T-helper 2 cell treated with Interferon-gamma antibody and Interleukin-4, amounts not matched to agents 5 μg/mL and 100 μg/mL, for 36 hours (primary cell): ENCODE measurements at regions not wholly inside any gene's neighbourhood (a gene's known extent, or its start where the extent isn't known, plus 50 kb on each side); places are given as distances from the start of the nearest gene placed in this dataset.
A peak's percentile ranks its signal among the peaks of the same experiment; 100 is the strongest.
"Not testable (repeated sequence)": the region's sequence is repeated elsewhere in the genome, so short reads cannot be mapped to it uniquely, and the experiment has no call there.

ENCODE experiments used
- DNase-seq: peaks from one replicate; pipeline ENCODE4 v3.0.0; 2021; ENCODE audit warnings: low spot score
- H3K27ac Mint-ChIP-seq: one replicate; pipeline ENCODE4 v1.8.0; 2021; ENCODE audit warnings: mild to moderate bottlenecking, mixed read lengths
- H3K27me3 Mint-ChIP-seq: one replicate; pipeline ENCODE4 v1.8.0; 2021; ENCODE audit warnings: low read depth, mixed read lengths
- H3K36me3 Mint-ChIP-seq: one replicate; pipeline ENCODE4 v1.8.0; 2021; ENCODE audit warnings: low read depth, mixed read lengths
- H3K4me1 Mint-ChIP-seq: one replicate; pipeline ENCODE4 v1.8.0; 2021; ENCODE audit warnings: low read depth, mixed read lengths
- H3K4me3 Mint-ChIP-seq: one replicate; pipeline ENCODE4 v1.8.0; 2022; ENCODE audit warnings: mild to moderate bottlenecking, moderate library complexity, mixed read lengths
- H3K9me3 Mint-ChIP-seq: one replicate; pipeline ENCODE4 v1.8.0; 2021; ENCODE audit warnings: mixed read lengths

DNA sequence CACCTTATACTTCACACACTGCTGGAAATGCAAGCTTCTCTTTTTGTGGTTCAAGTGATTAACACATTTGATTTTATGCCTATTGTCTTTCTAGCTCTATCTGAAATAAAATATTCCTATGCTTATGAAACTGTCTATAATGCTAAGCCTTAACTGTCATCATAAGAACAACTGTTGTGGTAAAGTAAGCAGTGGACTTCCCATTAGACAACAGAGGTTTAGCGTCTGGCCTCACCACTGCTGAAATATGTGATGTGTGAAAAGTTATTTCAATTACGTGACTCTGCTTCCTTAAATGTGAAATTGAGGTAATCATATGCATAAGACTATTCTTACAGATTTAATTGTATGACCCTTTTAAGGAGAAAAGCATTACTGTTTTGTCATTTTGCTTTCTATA, 140.2 kb upstream of the LYSMD4 start:
- Mint-ChIP-seq H3K36me3 (no peaks in the 10 kb centered on the region), H3K27me3 (no peaks in the 10 kb centered on the region), H3K27ac (no peak overlapping the region), H3K4me3 (no peak overlapping the region), H3K9me3 (no peaks in the 10 kb centered on the region), H3K4me1 (no peaks in the 10 kb centered on the region)
- no peak for DNase-seq

DNA sequence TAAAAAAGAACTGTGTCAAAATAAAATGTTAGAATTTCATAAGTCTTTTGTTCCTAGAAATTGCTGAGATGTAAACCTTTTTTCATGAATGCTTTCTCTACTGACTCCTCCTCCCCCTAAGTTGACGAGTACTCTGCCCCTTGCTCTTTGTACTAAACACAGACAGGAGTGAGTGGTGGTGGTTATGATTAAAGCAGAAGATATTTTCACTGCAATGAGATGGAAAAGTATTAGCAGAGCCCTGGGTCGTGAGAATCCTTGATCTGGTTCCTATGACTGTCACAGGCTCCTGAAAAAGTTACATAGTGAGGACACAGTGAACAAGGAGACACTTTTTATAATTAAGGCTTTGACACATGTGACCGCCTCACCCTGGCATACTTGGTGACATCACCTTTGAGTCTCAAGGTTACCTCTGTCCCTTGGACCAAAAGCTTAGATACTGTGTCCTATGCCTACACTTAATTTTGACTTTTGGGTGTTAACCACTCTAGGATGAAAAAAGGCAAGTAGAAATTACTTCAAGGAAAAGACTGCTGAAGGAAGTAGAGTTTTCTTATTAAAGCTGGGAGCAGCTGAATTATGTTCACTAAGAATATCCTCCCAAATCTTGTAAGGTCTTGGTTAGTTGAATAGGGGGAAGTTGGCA, 130.4 kb upstream of the LYSMD4 start:
- Mint-ChIP-seq H3K27ac (no peak overlapping the region), H3K36me3 (no peaks in the 10 kb centered on the region)

DNA sequence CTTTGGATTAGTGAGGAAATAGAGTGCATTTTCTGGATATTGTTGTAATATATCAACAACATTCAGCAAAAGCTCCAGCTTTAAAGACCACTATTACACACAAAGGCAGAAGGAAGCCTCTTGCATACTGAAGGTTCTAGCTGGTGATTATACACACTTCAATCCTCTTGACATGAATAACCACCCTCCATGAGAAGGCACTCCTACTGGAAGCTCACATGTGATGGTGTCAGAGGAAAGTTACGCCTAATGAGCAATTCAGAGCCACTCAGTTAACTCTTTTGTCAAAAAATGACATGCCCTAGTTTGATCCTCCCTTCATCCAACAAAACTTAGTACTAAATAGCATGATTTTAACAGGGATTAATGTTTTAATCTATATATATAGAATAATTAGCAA, 124.6 kb upstream of the LYSMD4 start:
- H3K9me3 Mint-ChIP-seq: no peaks in the 10 kb centered on the region
- H3K27ac Mint-ChIP-seq: no peak overlapping the region
- no peaks in the 10 kb centered on the region for H3K36me3 Mint-ChIP-seq
- no peak overlapping the region for H3K4me3 Mint-ChIP-seq
- H3K27me3 Mint-ChIP-seq: no peaks in the 10 kb centered on the region
- DNase-seq: no peak
- H3K4me1 Mint-ChIP-seq: no peaks in the 10 kb centered on the region

More for the DNA sequence above, 130.4 kb upstream of the LYSMD4 start:
- no peaks in the 10 kb centered on the region for H3K4me1 Mint-ChIP-seq
- H3K4me3 Mint-ChIP-seq: no peak overlapping the region
- H3K9me3 Mint-ChIP-seq: no peaks in the 10 kb centered on the region
- no peaks in the 10 kb centered on the region for H3K27me3 Mint-ChIP-seq
- DNase-seq: no peak

DNA sequence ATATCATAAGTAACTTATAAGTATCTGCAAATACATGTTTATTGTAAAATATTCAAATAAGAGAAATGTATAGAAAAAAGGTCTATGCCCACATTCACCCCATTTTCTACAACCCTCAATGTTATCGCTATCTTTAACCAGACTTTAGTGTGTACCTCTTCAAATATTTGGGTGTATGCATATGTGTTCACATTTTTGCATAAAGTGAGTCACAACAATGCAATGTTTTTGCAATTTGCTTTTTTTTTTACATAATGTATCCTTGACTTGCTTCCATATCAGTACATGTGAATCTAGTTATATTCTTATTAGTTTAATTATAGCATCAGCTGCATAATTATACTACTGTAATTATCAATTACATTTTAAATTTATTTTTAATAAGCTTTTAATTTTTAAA, 117.3 kb upstream of the LYSMD4 start:
- DNase-seq: no peak
- Mint-ChIP-seq H3K9me3 (no peaks in the 10 kb centered on the region), H3K27ac (no peak overlapping the region), H3K4me3 (no peak overlapping the region), H3K36me3 (no peaks in the 10 kb centered on the region), H3K27me3 (no peaks in the 10 kb centered on the region), H3K4me1 (no peaks in the 10 kb centered on the region)

DNA sequence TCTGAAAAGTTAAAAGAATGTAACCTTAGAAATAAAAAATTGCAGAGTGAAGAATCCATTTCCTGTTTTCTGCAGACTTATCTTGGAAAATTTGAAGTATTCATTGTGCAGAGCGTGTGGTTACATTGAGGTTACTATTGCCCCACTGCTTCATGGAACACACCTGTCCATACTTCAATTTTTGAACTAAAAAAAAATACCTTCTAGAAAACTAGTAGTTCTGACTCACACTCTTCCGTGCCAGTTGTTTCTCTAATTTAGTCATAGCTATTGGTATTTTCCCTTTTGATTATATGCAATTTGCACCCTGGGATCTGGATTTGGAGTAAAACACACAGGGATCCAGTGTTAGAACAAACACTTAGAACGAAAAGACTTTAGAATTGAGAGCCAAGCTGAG, 111.8 kb upstream of the LYSMD4 start:
- no peaks in the 10 kb centered on the region for H3K36me3 Mint-ChIP-seq
- H3K9me3 Mint-ChIP-seq: no peaks in the 10 kb centered on the region
- peak; percentile 9 for DNase-seq
- peaks cover 5% of the 10 kb centered on the region for H3K4me1 Mint-ChIP-seq
- H3K4me3 Mint-ChIP-seq: no peak overlapping the region
- no peaks in the 10 kb centered on the region for H3K27me3 Mint-ChIP-seq
- H3K27ac Mint-ChIP-seq: no peak overlapping the region

DNA sequence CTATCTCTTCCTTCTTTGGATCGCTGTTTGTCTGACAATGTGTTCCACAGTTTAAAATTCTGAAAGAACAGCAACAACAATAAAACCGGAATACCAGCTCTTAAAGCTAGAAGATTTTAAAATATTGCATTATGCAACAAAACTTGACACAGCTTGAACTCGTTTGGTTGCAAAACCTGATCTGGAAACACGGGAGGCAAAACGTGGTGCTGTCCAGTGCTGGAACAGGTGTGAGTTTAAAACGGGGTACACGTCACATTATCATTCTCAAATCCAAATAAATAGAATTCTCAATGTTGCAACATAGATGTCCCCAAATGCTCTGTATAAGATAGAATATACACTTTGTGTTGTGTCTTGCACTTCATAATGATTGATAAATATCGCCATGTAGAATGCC, 110.9 kb upstream of the LYSMD4 start:
- no peak overlapping the region for H3K4me3 Mint-ChIP-seq
- H3K9me3 Mint-ChIP-seq: no peaks in the 10 kb centered on the region
- H3K36me3 Mint-ChIP-seq: peaks cover under 1% of the 10 kb centered on the region
- no peak for DNase-seq
- no peaks in the 10 kb centered on the region for H3K27me3 Mint-ChIP-seq
- peaks cover 5% of the 10 kb centered on the region for H3K4me1 Mint-ChIP-seq
- H3K27ac Mint-ChIP-seq: no peak overlapping the region

DNA sequence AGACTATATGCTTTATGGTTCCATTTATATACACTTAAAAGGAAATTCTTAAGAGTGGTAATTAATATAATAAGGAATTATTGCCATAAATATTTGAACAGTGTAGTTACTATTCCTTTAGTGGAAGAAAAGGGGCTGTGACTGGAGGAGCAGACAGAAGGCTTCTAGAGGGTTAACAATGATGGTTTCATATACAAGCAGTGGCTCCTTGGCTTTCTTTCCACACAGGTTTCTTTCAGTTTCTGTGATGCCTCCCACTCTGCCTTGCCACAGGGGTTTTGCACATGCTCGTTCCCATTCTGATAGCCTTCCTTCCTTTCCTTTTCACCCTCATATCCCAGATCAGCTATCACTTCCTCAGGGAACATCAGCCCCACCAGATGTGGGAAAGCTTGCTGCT, 108.8 kb upstream of the LYSMD4 start:
- Mint-ChIP-seq H3K36me3 (peaks cover 10% of the 10 kb centered on the region), H3K27ac (no peak overlapping the region)

DNA sequence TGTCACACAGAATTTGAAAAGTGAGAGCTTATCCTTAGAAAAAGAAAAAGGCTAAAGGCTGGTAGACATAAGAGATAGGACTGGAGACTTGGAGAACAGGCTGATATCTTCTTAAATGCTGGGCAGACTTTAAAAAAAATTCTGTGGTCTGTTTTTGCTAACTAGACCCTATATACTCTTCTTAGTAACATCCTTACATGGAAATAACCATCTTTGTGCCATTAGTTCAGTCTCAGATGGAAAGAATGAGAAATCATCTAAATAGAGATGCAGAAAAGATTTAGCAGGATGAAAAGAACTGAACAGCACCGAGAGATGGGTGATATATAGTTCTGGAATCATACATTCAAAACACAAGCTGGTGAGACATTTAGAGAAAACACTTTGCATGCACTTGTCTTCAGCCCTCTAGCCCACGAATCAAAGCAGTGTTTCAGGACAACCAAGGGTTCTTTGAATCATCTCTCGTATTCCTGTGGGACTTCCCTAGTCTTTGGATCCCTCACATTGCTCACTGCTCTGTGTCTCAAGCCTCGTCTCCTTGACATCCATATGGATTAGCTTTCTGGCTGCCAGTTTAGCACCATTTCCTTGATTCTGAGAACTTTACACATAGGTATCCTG, 93.0 kb upstream of the LYSMD4 start:
- Mint-ChIP-seq H3K4me1 (peaks cover 8% of the 10 kb centered on the region), H3K9me3 (peaks cover 8% of the 10 kb centered on the region), H3K27ac (no peak overlapping the region), H3K27me3 (no peaks in the 10 kb centered on the region), H3K4me3 (no peak overlapping the region), H3K36me3 (peaks cover 42% of the 10 kb centered on the region)
- DNase-seq: peak; percentile 19

More for the DNA sequence above, 108.8 kb upstream of the LYSMD4 start:
- H3K4me1 Mint-ChIP-seq: peaks cover 5% of the 10 kb centered on the region
- H3K4me3 Mint-ChIP-seq: no peak overlapping the region
- DNase-seq: no peak
- no peaks in the 10 kb centered on the region for H3K27me3 Mint-ChIP-seq
- H3K9me3 Mint-ChIP-seq: no peaks in the 10 kb centered on the region

DNA sequence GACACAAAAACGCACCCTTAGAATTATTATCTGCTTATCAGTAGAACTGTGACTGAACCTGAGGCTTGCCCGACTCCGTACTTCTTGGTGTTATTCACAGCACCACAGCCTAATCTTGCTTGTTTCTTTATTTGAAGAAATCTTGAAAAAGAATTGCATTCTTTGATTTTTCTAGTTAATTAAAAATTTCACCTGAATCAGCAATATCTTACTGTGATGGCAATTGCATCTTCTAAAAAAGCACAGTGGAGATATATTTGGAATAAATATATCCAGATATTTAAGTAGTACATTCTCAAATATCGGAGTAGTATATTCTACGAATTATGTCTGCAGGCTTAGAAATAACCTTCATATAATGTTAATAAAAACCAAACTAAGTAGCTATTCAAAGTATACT, 90.1 kb upstream of the LYSMD4 start:
- H3K9me3 Mint-ChIP-seq: peaks cover 4% of the 10 kb centered on the region
- DNase-seq: no peak
- no peak overlapping the region for H3K4me3 Mint-ChIP-seq
- H3K4me1 Mint-ChIP-seq: peaks cover 8% of the 10 kb centered on the region
- H3K27me3 Mint-ChIP-seq: no peaks in the 10 kb centered on the region
- peaks cover 40% of the 10 kb centered on the region for H3K36me3 Mint-ChIP-seq
- no peak overlapping the region for H3K27ac Mint-ChIP-seq

DNA sequence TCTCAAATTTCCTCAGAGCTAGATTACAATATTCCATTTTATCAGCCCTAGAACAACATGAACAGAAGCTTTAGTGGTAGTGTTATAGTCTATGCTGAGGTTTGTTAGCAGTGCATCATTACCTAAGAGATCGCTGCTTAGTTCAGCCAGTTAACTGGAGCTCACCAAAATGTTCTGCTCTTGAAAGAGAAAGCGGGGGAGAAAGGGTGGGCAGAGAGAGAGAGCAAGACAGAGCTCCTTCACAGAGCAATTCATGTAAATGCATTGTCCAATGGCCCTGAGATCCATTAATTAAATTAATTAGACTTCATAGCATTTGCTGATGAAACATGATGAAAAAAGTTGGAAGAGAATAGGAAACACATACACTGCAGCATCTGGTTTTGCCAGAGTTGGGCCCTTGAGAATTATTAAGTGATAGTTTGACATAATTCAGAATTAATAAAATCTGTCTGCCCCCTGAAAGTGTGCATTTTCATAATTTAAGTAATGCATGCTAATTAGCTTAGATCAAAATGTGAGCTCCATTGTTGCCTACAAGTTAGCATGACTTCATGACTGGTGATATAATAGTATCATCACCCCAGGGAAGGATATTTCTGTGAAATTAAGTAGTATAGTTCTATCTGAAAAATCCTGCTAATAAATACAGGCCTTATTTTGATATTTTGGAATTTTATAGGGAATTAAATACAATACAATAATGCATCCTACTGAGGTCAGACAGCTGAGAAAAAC, 86.9 kb upstream of the LYSMD4 start:
- Mint-ChIP-seq H3K27me3 (no peaks in the 10 kb centered on the region), H3K36me3 (peaks cover 30% of the 10 kb centered on the region), H3K9me3 (no peaks in the 10 kb centered on the region), H3K4me1 (peaks cover 2% of the 10 kb centered on the region), H3K27ac (no peak overlapping the region), H3K4me3 (no peak overlapping the region)
- DNase-seq: no peak

DNA sequence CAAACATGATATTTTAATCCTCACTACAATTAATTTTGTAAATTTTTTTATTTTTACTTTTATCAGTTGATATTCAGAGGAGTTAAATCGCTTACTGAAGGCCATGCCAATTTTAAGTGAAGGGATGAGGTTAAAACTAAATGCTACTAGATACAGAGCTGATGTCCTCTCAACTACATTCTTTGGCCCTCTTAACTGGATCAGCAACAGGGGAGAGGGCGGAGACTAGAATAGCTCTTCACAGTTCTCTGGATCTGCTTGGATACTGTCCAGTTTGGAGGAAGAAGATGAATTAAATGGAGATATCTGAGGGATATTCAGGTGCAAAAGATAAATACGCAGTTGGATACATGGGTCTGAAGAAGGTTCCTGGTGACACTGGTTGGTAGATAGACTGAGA, 85.6 kb upstream of the LYSMD4 start:
- DNase-seq: no peak
- peaks cover 1% of the 10 kb centered on the region for H3K4me1 Mint-ChIP-seq
- no peaks in the 10 kb centered on the region for H3K9me3 Mint-ChIP-seq
- H3K4me3 Mint-ChIP-seq: no peak overlapping the region
- no peak overlapping the region for H3K27ac Mint-ChIP-seq
- no peaks in the 10 kb centered on the region for H3K27me3 Mint-ChIP-seq
- peaks cover 25% of the 10 kb centered on the region for H3K36me3 Mint-ChIP-seq

DNA sequence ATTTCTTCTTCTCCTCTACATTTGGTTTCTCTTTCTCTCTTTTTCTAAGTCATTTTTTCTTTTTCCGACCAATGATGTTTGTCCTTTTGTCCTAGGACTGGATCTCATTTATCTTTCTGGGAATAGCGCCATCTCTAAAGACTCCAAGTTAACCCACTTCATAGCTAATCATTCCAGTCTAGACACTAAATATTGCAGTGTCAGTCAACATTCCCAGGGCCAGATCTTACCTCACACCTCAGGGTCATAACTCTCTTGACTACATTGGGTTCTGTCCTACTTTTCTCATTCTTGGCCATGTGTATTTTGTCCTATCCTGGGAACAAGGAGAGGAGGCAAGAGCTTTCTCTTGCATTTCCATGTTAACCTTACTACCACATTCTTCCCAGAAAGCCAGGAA, 83.6 kb upstream of the LYSMD4 start:
- H3K4me3 Mint-ChIP-seq, H3K9me3 Mint-ChIP-seq, H3K27me3 Mint-ChIP-seq, H3K4me1 Mint-ChIP-seq, DNase-seq, H3K27ac Mint-ChIP-seq: not testable (repeated sequence)
- peaks cover 25% of the 10 kb centered on the region for H3K36me3 Mint-ChIP-seq

DNA sequence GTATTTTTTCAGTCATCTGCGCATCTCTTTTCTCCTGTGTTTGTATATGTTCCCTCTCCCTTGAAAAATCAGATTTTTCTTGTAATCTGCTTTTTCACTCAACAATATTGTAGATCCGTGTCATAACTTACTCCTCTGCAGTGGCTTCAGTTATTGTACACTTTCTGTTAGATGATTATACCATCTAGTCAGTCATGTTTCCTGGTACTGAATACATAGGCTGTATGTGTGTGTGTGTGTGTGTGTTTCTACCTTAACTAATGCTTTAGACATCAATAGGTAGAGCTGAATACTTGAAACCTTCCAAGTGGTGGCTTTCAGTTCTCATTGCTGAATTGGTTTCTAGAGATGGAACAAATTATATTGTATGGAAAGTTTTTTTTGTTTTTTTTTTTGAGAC, 77.4 kb upstream of the LYSMD4 start:
- H3K4me3 Mint-ChIP-seq: peak overlapping the region; percentile 69
- not testable (repeated sequence) for H3K27me3 Mint-ChIP-seq, DNase-seq, H3K9me3 Mint-ChIP-seq
- H3K36me3 Mint-ChIP-seq: peaks cover 12% of the 10 kb centered on the region
- peaks cover 19% of the 10 kb centered on the region for H3K4me1 Mint-ChIP-seq
- H3K27ac Mint-ChIP-seq: peak overlapping the region; percentile 74

DNA sequence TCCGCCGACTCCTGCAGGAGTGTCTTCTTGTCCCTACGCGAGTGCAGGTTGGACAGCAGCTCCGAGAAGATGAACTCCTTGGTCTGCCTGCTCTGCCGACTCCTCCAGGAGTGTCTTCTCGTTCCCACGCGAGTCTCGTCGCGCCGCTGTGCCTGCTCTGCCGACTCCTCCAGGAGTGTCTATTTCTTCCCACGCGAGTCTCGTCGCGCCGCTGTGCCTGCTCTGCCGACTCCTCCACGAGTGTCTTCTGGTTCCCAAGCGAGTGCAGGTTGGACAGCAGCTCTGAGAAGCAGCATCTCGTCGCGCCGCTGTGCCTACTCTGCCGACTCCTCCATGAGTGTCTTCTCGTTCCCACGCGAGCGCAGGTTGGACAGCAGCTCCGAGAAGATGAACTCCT, 66.6 kb upstream of the LYSMD4 start:
- H3K27ac Mint-ChIP-seq, H3K4me1 Mint-ChIP-seq, H3K4me3 Mint-ChIP-seq, H3K27me3 Mint-ChIP-seq, DNase-seq, H3K36me3 Mint-ChIP-seq, H3K9me3 Mint-ChIP-seq: not testable (repeated sequence)
